WI38 (cell line): ENCODE measurements at regions not wholly inside any gene's neighbourhood (a gene's known extent, or its start where the extent isn't known, plus 50 kb on each side); places are given as distances from the start of the nearest gene placed in this dataset.

Source experiments
- H3K4me3 ChIP-seq: 2 replicates; pipeline ENCODE4 v1.5.1; 2011; ENCODE audit warnings: low read depth, mild to moderate bottlenecking, control low read depth, low read length
- TF ChIP-seq, protein P1 (sequence below): IDR thresholded peaks from 2 replicates; pipeline ENCODE4 v1.5.1; 2012; ENCODE audit warnings: low read depth, mild to moderate bottlenecking, control low read depth, low read length

- H3K4me3 ChIP-seq, result no peak overlapping the region
- TF ChIP-seq, protein P1, sequence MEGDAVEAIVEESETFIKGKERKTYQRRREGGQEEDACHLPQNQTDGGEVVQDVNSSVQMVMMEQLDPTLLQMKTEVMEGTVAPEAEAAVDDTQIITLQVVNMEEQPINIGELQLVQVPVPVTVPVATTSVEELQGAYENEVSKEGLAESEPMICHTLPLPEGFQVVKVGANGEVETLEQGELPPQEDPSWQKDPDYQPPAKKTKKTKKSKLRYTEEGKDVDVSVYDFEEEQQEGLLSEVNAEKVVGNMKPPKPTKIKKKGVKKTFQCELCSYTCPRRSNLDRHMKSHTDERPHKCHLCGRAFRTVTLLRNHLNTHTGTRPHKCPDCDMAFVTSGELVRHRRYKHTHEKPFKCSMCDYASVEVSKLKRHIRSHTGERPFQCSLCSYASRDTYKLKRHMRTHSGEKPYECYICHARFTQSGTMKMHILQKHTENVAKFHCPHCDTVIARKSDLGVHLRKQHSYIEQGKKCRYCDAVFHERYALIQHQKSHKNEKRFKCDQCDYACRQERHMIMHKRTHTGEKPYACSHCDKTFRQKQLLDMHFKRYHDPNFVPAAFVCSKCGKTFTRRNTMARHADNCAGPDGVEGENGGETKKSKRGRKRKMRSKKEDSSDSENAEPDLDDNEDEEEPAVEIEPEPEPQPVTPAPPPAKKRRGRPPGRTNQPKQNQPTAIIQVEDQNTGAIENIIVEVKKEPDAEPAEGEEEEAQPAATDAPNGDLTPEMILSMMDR, result no peak
Measured at GRCh38 chr3:34878488-34878887, 760.8 kb upstream of the ARPP21 start.

- TF ChIP-seq, protein P1, result no peak
- H3K4me3 ChIP-seq, result no peak overlapping the region
Measured at GRCh38 chr3:34881026-34881425, 758.3 kb upstream of the ARPP21 start.

DNA sequence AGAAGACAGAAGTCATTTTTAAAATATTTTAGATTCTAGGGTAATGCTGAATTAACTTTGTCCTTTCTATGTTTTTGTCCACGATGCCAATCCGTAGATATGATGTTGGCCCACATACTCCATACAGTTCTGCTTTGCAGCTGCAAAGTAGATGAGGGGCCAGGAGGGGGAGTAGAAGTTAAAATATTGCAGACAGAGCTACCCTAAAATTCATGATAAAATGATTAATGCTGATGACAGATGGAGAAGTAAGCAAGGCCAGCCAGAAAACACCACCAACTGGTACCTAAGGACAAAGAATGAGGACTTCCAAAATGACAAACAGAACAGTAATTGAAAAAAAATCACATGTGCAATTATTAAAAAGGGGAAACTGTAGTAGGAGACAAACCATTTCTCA is 756.6 kb upstream of the ARPP21 start:
- H3K4me3 ChIP-seq, result no peak overlapping the region
- TF ChIP-seq, protein P1, result no peak

GRCh38 chr3:34884007-34884406 is 755.3 kb upstream of the ARPP21 start:
- TF ChIP-seq, protein P1, result no peak
- no peak overlapping the region for H3K4me3 ChIP-seq

DNA sequence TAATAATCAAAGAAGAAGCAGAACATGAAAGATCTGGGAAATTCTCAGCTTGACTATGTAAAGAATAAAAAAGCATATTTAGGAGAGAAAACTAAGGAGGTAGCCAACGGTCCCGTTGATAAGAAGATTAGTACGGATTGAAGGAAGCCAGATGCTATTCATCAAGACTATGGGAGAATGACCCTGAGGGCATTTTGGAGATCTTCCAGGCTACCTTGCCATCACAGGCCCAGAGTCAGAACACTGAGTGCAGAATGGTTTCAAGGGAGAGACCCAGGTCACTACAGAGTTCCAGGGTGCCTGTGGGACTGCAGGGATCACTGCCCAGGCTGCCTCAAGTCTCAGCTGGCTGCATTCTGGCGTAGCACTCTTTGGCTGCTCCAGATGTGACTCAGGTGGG is 752.9 kb upstream of the ARPP21 start:
- no peak overlapping the region for H3K4me3 ChIP-seq
- TF ChIP-seq, protein P1, result no peak

DNA sequence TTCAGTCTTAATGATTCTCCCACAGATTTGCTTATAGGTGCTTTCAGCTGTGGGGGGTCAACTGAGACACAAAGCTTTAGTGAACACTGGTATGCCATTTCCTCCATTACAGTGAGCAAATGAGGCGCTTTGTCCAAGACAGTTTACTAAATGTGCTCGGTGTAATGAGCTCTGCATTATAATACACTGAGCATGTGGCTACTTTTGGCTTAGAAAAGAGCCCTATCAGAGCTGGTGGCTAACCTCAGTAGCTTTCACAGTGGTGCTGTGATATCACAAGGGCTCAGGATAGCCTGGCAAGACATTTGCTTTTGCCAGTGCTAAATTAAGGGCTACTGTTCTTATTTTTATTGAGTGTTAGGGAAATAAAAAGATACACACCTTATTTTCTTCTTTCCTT is 749.7 kb upstream of the ARPP21 start:
- H3K4me3 ChIP-seq, result no peak overlapping the region
- TF ChIP-seq, protein P1, result no peak

DNA sequence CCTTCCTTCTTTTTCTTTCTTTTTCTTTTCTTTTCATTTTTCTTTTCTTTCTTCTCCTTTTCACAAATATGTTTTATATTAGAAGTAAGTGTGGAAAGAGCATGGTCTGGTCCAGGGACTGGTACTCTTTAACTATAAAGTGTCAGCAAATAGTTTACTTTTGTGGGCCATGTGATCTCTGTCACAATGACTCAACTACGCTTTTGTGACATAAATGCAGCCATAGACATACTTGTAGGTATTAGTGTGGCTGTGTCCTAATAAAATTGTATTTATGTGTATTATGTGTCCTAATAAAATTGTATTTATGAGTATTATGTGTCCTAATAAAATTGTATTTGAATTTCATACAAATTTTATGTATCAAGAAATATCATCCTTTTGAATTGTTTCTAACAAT is 749.1 kb upstream of the ARPP21 start:
- no peak overlapping the region for H3K4me3 ChIP-seq
- TF ChIP-seq, protein P1, result no peak
